ENCODE measurements at regions not wholly inside any gene's neighbourhood (a gene's known extent, or its start where the extent isn't known, plus 50 kb on each side); places are given as distances from the start of the nearest gene placed in this dataset.

- TF ChIP-seq CTCF (IDR thresholded peaks at IDR 0.05; ENCODE audit: low read depth, low read length) = no peak
- TF ChIP-seq EZH2phosphoT487 (IDR thresholded peaks at IDR 0.05; ENCODE audit: low read depth) = no peak
These were observed 91.7 kb upstream of the MITF start for GRCh38 chr3:69647511-69648110.

Data from OCI-LY3 (cell line).